Right atrium auricular region (tissue), 2 donors: ENCODE measurements at regions not wholly inside any gene's neighbourhood (a gene's known extent, or its start where the extent isn't known, plus 50 kb on each side); places are given as distances from the start of the nearest gene placed in this dataset.

Source experiments
- DNase-seq: peaks from one replicate; pipeline ENCODE4 v3.0.0-alpha.2; 2019; ENCODE audit warnings: low spot score
- H3K27ac ChIP-seq, 2 donors: fragments of 200-600 bp; sonication (generic); 1 replicate in 1 of 2; 2 replicates in 1 of 2; pipeline ENCODE4 v1.5.1; 2016 to 2019
- H3K27me3 ChIP-seq, 2 donors: fragments of 200-600 bp; sonication (generic); one replicate each; pipeline versions ENCODE4 v1.5.1 to v1.6.0; 2017 to 2019
- H3K36me3 ChIP-seq: fragments of 200-600 bp; sonication (generic); one replicate; pipeline ENCODE4 v1.5.1; 2016
- H3K4me1 ChIP-seq, 2 donors: fragments of 200-600 bp; sonication (generic); one replicate each; pipeline versions ENCODE4 v1.5.1 to v1.6.0; 2017 to 2019
- H3K4me3 ChIP-seq, 2 donors: fragments of 200-600 bp; sonication (generic); 1 replicate in 1 of 2; 2 replicates in 1 of 2; pipeline ENCODE4 v1.5.1; 2017 to 2019; ENCODE audit warnings: mild to moderate bottlenecking in 1 of 2, moderate library complexity in 1 of 2
- H3K9me3 ChIP-seq, 2 donors: fragments of 200-600 bp; sonication (generic); one replicate each; pipeline ENCODE4 v1.5.1; 2019
- CTCF ChIP-seq, 2 donors: fragments of 200-600 bp; sonication (generic); IDR thresholded peaks; one replicate each; pipeline ENCODE4 v1.5.1; 2019; ENCODE audit warnings: antibody characterized with exemption in 2 of 2

GRCh38 chr2:19790291-19790690 is 111.5 kb downstream of the TTC32 start:
- H3K4me1 ChIP-seq = peaks cover 0 to 2% of the 10 kb centered on the region in 2 donors
- H3K27me3 ChIP-seq = no peaks in the 10 kb centered on the region
- H3K4me3 ChIP-seq = no peak overlapping the region
- no peaks in the 10 kb centered on the region for H3K9me3 ChIP-seq
- no peak overlapping the region for H3K27ac ChIP-seq
- no peak for DNase-seq
- TF ChIP-seq CTCF (IDR thresholded peaks at IDR 0.05) = no peak
- no peaks in the 10 kb centered on the region for H3K36me3 ChIP-seq

GRCh38 chr2:19787134-19787533 is 114.6 kb downstream of the TTC32 start:
- Histone ChIP-seq H3K4me3 (no peak overlapping the region), H3K27ac (no peak overlapping the region), H3K4me1 (peaks cover 0 to 12% of the 10 kb centered on the region in 2 donors), H3K27me3 (no peaks in the 10 kb centered on the region), H3K9me3 (no peaks in the 10 kb centered on the region), H3K36me3 (no peaks in the 10 kb centered on the region)
- no peak for TF ChIP-seq CTCF (IDR thresholded peaks at IDR 0.05)
- no peak for DNase-seq

GRCh38 chr2:19786408-19787058 is 115.2 kb downstream of the TTC32 start:
- H3K9me3 ChIP-seq = no peaks in the 10 kb centered on the region
- H3K4me3 ChIP-seq = no peak overlapping the region
- peaks cover 0 to 12% of the 10 kb centered on the region in 2 donors for H3K4me1 ChIP-seq
- TF ChIP-seq CTCF (IDR thresholded peaks at IDR 0.05) = no peak
- no peaks in the 10 kb centered on the region for H3K27me3 ChIP-seq
- no peaks in the 10 kb centered on the region for H3K36me3 ChIP-seq
- DNase-seq = no peak
- H3K27ac ChIP-seq = no peak overlapping the region

GRCh38 chr2:19785867-19786266 is 115.9 kb downstream of the TTC32 start:
- Histone ChIP-seq H3K27me3 (no peaks in the 10 kb centered on the region), H3K36me3 (no peaks in the 10 kb centered on the region), H3K4me3 (no peak overlapping the region), H3K9me3 (no peaks in the 10 kb centered on the region), H3K27ac (peak overlapping the region in 1 of 2 donors; percentile 29), H3K4me1 (peaks cover 0 to 12% of the 10 kb centered on the region in 2 donors)
- TF ChIP-seq CTCF (IDR thresholded peaks at IDR 0.05) = no peak
- DNase-seq = no peak

- Histone ChIP-seq H3K4me1 (peaks cover 0 to 12% of the 10 kb centered on the region in 2 donors), H3K9me3 (no peaks in the 10 kb centered on the region), H3K4me3 (no peak overlapping the region), H3K36me3 (no peaks in the 10 kb centered on the region), H3K27ac (peak overlapping the region in 1 of 2 donors; percentile 29), H3K27me3 (no peaks in the 10 kb centered on the region)
- no peak for DNase-seq
- no peak for TF ChIP-seq CTCF (IDR thresholded peaks at IDR 0.05)
Measured at GRCh38 chr2:19785447-19785846, 116.3 kb downstream of the TTC32 start.

GRCh38 chr2:19784456-19784855 is 117.3 kb downstream of the TTC32 start:
- Histone ChIP-seq H3K4me1 (peaks cover 0 to 12% of the 10 kb centered on the region in 2 donors), H3K9me3 (no peaks in the 10 kb centered on the region), H3K27ac (no peak overlapping the region), H3K4me3 (no peak overlapping the region), H3K36me3 (no peaks in the 10 kb centered on the region), H3K27me3 (no peaks in the 10 kb centered on the region)
- no peak for TF ChIP-seq CTCF (IDR thresholded peaks at IDR 0.05)
- DNase-seq = no peak
